NCI-H2107 (cell line): ENCODE measurements at regions not wholly inside any gene's neighbourhood (a gene's known extent, or its start where the extent isn't known, plus 50 kb on each side); places are given as distances from the start of the nearest gene placed in this dataset.

Source experiments
- DNase-seq: peaks from one replicate; lab custom pipeline; 2025; lab: John Stamatoyannopoulos, UW

DNA sequence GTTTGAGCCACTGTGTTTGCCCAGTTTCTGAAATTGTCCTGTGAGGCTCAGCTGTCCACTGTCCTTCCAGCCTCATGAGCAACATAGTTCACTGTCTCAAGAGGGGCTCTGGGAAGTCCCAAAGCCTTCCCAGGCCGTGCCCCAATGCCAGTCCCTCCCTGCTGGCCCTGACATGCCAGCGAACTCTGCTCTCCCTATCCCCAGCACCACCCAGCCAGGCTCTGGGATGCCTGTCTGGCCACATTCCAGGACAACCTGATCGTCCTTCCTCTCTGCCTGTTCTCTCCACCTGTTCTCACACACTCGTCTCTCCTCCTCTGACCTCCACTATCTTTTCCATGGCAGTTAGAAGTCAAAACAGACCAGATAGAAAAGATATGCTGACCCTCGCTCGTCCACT, 278.0 kb upstream of the ID2 start:
- no peak for DNase-seq

DNA sequence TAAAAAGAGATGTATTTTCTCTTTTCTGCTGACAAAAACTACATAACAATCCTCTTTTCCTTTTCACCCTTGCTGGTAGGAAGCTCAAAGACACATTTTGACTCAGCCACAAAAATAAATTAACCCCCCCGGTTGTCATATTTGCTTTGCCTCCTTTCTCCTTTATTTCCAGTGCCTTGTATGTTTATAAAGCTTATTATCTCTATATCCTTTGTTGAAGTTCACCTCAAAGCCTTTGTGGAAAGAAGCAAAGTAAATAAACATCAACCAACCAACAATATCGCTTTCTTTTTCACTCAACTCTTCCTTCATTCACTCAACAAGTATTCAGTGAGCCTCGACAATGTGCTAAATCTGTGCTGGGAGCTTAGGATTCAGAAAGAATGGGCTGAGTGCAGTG, 276.5 kb upstream of the ID2 start:
- no peak for DNase-seq

DNA sequence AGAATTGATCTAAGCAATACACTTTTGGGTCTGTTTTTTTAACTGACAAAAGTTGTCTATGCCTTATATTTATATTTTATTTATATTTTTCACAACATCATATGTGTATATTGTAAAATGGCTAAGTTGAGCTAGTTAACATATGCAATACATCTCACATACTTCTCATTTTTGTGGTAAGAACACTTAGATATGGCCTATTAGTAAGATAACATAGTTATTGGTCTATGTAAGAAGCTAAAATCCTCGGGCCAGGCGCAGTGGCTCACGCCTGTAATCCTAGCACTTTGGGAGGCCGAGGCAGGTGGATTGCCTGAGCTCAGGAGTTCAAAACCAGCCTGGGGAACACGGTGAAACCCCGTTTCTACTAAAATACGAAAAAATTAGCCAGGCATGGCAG, 275.6 kb upstream of the ID2 start:
- no peak for DNase-seq

DNA sequence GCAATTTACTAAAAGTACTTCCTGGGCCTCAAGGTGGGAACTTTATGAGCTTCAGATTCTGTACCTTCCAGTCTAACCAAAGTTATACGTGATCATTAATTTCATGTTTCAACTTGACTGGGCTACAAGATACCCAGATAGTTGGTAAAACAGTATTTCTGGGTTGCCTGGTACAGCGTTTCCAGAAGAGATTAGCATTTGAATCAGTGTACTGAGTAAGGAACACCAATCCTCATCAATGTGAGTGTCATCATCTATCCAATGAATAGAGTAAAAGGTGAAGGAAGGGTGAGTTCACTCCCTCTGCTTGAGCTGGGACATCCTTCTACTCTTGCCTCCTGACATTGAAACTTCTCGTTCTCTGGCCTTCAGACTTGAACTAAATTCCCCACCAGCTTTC, 274.5 kb upstream of the ID2 start:
- no peak for DNase-seq

DNA sequence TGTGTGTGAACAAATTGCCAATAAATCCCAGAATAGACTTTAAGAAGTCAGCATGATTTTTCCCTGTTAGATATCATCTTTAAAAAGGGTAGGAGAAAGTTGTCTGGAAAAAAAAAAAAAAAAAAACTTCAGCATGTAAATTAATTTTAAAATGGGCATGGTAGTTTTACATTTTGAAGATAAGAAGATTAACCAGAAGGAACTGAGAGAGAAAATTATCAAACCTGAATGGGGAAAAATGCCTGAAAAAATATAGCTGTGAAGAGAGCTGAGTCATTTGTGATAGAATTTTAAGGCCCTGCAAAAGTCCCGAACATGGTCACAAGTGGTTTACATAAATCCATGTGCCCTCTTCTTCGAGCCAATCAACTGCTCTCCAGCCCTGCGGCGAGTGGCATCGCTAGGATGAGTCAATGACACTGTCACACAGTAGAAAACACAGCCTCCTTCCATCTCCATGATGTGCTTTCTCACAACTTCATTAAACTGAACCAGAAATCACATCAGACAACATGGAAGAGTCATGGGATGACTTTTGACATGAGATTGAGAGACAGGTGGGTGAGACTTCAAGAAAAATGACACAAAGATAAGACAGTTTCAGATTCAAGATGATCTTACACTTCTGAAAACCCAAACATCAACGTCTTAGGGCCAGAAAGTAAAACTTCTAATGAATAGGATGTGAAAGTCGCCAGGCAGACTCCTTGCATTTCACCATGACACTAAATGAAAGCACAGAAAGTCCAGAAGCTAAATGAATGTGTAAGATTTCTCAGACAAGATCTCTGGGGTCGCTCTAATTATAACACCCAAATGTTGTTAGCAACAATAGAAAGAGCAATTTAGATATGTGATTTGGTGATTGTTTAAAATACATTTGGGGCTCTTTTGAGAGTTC, 273.0 kb upstream of the ID2 start:
- DNase-seq = no peak

DNA sequence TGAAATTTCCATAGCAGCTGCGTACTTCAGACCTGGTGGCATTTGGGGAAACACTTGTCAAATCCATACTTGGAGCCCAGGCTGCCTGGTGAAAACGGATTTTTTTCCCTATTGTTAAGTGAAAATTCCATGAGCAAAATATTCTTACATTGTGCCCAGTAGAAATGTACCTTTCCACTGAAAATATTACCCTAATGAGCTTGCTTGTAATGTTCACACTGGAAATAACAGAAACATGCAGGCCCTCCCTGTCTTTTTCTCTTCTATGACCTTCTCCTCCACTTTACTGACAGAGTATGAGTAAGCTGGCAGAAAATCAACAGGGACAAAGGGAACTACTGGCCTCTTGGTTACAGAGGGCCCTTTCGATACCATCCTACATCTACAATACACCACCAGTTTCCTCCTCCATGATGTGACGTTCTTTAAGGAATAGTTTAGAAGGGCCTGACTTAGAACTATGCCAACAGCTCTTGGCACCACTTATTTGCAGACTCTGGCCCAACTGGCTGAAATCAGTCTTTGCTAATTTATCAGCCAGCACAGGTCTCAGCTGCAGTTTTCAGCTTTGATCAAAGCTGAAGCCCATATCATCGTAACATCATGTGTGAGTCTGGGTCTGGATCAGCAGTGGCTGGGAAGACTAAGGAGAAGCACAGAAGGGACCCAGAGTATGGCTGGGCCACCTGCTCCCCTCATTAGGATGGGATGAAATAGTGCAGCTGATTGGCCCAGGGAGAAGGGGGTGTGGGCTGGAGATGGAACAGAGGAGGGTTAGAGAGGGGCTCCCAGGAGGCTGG, 272.2 kb upstream of the ID2 start:
- no peak for DNase-seq

DNA sequence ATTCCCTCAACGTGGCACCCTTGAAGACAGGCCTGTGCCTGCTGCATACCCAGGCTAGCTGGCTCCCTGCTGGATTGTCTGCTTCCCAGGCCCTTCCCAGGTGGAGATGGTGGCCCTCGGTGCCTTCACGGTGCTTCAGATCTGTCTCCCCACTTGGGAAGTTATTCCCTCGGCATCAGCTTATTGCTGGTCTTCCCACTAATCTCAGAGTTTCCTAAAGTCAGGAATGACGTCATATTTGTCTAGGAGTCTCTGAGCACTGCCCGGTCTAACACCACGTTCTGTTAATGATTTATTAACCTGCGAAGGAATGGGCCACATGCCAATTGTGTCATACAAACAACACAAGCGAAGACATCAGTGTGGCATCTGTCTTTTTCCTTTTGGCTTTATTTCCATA, 269.8 kb upstream of the ID2 start:
- no peak for DNase-seq

DNA sequence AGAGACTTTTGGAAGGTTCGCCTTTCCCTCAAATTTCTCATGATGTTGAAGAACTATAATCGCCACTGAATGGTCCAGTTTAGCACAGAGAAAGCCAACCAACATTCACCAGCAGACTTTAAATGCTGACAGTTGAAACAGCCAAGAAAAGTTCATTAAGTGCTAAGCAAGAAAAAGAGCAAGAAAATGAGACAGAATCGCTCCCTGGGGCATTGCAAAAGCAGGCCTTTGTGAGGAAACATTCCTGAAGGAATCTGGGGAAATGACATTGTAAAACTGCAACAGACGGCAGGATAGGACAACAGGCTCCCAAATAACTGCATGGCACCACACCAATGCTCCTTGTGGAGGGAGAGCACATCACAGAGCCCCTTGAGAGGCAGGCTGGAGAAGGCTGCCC, 269.3 kb upstream of the ID2 start:
- no peak for DNase-seq

DNA sequence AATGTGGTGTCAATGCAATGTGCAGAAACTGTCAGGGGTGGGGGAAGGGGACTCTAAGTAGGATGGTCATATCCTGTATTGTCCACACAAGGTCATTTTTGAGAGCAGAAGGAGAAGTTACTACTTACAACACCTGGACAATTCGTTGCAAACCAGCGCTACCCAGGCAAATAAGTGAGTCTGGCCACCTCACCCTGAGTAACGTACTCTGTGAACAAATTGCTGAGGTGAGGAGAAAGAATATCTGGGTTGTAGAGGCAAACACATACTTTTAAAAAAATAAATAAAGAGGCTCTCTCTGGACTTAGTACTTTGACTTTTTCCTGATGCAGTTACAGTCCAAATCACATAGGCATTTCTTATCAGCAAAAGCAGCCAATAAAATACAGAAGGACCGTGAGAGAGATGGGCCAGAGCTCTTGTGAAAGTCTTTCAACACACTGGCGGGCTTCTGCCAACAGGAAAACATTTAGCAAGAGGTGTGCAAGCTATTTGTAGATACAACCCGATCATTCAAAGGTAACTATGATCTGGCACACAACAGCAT, 268.2 kb upstream of the ID2 start:
- no peak for DNase-seq

DNA sequence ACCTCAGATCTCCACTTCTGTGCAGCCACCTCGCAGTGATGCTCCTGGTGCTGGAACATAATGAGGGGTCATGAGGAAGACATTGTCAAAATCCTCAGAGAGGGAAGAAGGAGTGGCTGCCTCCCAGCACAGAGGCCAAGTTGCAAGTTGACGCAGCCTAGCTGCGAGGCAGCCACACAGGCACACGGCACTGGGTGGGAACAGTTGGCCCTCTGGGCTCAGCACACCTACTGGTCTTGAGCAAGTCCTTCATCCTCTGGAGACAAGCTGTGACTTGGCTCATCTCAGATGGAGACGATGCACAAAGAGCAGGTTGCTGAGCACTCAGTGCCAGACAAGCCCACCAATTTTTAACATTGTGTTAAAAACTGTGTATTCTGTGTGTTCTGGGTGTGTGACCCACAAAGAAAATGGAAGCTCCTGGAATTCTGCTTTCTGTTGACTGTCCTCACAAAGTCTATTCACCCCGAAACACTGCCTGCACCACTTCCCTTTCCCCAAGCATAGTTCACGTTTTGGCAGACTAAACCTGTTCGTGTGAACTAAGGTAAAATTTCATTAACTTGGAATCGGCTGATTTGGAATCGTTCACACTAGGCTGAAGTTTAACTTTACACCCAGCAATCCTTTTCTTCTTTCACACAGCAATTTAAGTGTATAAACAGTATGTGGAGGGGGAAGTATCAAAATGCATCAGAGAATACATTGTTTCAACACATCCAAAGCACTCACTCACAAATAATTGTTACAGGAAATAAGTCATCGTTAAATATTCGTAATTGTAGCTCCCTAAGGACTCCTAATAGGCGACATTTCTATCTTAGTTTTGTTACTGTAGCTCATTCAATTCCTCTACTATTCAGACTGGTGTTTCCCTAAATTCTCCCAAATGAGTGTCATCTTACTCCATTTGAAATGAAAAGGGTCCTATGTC, 266.6 kb upstream of the ID2 start:
- no peak for DNase-seq

DNA sequence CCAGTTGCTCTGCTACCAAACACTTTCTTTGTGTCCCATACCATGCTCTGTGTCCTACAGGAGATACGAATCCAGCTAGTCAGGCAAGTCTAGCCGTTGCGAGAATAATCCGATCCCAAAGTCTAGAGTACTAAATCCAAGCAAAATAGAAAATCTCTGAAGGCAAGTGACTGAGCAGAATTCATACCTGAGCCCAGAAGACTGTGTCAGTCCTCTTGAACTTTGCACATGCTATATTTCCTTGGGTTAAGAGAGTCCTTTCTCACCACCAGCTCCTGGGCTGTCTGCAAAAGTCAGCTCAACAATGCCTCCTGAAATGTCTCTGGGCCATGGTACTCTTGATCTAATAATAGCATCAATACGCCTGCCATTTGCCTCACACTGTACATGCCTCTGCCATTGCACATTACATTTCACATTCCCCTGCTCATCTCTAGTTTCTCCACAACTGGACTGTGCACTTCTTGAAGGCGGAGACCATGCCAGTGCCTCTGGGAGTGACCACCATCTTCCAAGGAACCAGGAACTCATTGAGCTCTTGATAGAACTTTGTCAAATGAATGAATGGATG, 265.8 kb upstream of the ID2 start:
- no peak for DNase-seq

DNA sequence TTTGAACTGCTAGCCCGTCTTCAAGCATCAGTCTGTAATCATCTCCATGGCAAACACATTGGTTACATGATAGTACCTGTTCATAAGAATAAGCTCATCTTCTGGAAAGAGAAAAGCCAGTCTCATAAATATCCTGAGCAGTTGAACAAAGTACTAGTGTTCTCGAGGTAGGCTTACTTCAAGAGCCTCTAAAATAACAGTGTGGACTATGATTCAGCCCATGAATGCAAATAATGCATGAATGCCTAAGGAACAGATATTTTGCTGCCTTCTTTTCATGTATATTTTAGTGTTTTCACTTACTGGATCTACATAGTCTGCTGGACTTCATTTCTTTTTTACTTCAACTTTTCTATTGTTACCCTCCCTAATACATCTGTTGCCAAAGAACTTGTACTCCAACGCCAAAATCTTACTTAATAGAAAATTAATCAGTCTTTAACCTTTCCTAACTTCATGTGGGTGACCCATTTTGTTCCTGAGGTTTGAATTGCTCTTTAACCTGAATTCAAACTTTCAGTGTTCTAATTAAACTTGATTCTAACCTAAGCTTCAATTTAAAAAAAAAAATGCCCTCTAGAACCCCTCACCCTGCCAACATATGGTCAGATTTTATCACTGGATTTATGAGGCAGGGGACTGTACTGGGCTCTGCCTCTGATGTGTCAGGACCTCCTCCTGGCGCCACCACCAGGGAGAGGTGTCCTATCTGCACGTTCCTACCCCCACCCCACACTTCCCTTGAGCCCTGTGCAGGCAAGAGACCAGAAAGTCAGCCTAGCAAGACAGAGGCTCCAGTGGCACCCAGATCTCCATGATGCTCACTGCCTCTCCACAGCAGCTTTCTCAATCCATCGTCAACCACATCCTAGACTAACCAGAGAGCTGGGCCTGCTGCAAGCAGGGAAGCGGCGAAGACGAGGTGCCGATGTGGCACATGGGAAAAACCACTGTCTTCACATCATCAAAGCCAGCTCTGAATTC, 264.7 kb upstream of the ID2 start:
- DNase-seq = no peak

DNA sequence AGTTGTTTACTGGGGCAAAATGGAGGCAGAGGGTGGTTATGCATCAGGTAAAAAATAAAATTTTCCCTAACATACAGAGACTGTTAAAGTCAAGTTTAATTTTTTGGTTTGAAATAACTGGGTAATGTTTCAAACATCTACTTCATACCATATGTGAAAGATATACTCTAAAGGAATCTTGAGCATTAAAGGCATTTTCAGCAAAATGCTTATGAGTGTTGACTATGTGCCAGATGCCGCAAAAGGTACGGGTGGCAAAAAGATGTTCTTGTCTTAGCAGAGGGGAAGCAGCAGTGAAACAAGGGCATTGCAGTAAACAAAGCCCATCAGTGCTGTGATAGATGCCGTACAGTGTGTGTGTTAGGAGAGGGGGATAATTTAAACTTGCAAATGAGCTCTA, 263.1 kb upstream of the ID2 start:
- DNase-seq = no peak

DNA sequence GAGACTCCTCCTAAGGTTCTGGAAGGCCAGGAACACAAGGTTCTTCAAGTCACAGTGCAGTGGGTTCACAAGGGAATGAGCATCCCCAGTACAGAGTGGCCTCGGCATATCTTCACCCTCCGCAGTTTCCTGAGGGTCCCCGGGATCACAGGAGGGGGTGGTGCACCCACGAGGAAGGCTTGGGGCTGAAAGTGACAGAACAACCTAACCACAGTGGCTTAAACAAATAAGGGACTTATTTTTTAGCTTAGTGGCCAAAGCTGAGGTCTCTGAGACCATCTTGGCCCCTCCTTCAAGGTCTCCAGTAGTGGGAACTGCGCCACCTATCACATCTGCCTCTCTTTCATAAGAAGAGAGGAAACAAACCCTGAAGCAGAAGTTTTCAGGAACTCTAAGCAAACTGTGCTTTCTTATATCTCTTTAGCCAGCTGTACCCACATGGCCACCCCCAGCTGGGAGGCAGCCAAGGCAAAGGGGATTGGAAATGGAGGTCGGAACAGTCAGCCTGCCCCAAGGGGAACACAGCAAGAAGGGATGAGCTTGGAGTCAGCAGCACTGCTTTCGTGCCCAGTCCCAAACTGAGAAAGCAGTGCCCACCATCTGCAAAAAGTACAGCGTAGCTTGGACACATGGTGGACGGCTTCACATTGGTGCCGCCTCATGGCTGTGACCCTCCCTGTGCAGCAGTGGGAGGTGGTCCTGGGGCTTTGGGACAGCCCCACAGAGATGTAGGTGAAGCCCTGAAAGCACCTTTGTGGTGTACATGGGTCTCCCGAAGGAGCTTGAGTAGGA, 260.0 kb upstream of the ID2 start:
- no peak for DNase-seq

DNA sequence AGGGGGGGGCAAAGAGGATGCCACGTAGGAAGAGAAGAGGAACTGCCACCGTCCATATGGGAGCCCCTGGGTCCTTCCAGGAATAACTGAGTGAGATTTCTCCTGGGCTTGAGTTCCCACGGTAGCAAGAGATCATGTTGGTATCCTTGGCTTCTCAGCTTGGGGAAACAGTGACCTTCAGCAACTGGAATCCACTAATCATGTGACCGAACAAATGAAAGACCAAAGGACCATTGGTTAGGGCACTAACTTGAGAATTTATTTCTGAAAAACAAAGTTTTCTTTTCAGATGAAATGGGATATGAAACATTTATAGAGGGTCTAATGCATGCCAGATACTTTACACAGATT, 259.4 kb upstream of the ID2 start:
- no peak for DNase-seq

DNA sequence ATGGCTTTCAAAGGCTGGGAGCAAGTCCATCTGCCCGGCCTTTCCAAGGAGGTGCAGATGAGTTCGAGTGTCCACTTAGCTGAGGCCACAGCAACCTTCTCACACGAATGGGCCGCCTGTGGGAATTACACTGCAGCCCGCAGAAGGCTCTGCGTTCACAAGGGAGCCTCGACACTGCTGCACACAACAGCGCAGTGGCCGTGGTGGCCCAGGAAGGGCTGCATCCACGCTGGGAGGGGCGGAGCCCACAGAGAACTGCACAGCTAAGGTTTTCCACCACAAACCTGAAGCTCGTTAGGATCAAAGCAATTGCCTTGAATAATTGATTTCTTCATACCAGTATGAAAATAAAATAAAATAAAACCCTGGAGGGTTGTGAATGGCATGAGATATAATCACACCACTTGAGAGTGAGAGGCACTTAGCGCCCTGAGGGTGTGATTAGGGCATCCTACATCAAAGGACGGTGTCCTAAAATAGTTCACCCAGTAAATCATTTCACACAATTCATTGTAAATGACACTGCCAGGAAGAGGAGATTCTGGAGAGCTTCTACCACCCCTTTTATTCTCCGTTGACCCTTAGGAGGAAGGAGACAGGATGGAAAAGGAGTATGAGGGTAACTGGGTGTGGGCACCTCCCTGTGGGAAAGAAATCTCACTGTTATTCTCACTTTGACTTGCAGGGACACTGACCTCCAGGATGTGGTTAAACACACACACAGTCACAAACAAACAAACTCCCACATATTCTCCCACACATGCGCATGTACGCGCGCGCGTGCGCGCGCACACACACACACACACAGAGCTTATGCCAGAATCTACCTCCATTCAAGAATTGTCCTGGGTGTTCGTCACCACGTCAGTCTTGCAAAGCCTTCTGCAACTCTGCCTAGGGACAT, 256.6 kb upstream of the ID2 start:
- no peak for DNase-seq

DNA sequence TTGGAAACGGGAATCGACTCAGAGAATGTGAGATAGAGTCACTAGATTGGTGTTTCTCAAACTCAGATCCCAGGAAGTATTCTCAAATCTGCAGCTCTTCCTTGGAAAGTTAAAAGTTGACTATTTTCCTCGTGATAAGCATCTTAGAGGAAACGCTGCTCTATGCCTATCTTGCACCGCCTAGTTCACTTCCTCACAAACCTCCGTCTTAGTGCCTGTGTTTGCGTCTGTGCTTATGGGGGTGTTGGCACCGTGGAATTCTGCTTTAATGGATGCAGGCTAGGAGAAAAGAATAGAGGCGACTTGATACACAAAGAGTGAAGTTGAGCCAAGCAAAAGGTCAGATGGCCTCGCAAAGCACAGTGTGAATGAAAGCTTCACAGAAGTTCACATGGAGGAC, 255.3 kb upstream of the ID2 start:
- DNase-seq = no peak

DNA sequence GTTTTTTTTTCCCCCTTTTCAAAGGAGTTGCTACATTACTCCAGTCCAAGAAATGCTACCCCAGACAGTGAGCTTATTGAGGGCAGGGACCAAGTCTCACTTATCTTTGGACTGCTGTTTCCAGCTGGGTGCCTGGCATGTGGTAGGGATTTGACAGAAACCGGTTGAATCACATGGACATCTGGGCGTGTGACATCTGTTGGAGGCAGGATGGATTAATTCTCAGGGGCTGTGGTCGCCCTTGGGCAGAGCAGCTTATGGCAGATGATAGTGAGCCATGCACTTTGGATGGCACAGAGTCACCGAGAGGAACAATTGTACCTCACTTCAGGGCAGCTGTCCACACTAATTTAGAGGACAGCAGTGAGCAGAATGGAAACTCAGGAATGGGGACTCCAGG, 254.6 kb upstream of the ID2 start:
- no peak for DNase-seq

DNA sequence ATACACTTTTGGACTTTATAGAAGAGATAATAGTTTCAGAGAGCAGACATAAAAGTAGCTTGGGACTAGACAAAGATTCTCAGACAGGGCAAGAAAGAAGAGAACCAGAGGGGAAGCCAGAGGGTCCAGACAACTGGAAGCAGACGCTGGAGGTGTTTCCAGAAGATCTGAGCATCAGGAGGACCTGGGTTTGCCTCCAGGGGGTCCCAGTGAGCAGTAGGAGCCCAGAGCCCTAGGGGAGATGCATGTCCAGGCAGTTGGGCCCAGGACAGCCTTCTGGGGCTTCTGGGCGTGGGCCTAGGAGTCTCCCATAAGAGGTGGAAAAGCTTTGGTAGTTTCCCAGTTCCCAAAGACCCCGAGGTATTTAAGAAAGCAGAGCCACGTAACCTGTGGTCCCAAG, 251.2 kb upstream of the ID2 start:
- no peak for DNase-seq
